ENCODE measurements at regions not wholly inside any gene's neighbourhood (a gene's known extent, or its start where the extent isn't known, plus 50 kb on each side); places are given as distances from the start of the nearest gene placed in this dataset.

DNA sequence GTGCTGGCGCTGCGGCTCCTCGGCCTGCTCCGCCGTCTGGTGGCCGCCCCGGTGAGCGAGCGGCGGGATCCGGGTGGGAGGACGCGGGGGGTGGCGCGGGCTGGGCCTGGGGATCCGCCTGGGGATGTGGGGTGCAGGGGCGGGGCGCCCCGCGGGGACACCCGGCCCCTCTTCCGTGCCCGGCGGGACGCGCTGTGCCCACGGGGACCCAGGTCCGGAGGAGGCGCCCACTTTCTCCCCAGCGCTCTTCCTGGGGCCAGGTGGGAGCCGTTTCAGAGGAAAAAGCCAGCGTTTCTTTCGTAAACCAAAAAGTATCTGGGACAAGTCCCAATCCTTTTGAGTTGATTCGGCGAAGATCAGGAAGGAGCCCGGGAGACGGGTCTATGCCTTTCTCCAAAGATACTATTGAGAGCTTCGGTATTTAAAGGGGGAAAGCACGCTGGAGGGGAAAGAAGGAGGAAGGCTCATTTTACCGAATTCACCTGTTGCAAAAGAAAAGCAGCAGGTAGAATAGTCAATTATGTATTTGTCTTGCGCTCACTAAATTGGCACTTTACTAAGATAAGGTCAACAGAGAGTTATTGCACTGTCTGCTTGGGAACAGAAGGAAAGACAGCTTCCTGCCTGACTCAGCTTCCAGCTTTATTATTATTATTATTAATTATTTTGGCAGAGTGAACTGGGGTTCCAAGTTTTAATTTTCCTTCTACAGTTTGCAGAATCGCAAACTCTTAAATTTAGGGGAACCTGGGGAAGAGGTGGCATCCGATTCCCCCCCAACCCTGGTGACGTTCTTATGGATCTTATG is 81.5 kb upstream of the CD99 start:
- Histone ChIP-seq H3K4me3 (peak overlapping the region; percentile 61 to 85 (median 78)), H3K27ac (peak overlapping the region; percentile 73 to 95 (median 88))

DNA sequence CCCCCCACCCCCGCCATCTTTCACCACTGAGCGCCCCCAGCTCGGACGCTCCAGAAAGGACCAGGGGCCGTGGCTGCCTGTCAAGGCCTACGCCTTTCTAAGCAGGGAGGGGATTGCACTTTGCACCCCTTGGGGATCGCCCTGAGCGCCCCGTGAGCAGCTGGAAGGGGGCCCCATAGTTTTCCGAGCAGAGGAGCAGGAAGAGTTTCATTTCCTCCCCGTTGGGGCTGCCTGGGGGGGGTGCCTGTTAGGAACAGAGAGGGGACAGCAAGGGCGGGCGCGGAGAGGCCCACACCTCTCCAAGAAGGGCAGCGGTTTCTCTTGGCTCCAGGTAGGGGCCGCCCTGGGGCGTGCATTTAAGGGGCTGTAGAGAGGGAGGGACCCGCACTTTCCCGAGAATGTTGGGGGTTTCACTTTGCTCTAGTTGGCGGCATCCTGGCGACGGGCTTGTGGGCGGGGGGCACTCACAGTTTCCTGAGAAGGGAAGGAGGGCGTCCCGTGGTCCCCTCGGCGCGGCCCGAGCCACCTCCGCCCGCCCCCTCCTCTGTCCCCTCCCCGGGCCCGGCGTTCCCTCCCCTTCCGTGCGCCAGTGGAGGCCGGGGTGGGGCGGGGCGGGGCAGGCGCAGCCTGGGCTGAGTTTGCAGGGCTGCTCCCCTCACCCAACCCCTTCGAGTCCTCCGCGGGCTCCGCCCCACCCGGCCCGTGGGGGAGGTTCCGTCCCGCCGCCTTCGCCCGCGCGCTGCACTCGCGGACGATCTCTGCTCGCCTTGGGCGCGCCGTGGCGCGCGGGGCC is 82.3 kb upstream of the CD99 start:
- H3K4me3 ChIP-seq = peak overlapping the region; percentile 61 to 85 (median 78)
- peak overlapping the region; percentile 73 to 95 (median 88) for H3K27ac ChIP-seq

DNA sequence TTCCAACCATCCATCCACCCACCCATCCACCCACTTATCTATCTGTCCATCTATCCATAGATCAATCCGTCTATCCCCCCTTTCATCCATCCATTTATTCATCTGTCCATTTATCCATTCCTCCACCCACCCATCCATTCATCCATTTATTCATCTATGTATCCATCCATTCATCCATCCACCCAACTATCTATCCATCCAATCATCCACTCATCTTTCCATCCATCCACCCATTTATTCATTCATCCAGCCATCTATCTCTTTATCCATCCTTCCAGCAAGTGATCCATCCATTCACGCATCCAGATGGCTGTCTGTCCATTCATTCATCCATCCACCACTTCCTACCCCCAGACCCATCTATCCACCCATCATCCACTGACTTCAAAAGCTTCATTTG is 84.0 kb upstream of the CD99 start:
- no peak overlapping the region for H3K27ac ChIP-seq
- H3K4me3 ChIP-seq = no peak overlapping the region

DNA sequence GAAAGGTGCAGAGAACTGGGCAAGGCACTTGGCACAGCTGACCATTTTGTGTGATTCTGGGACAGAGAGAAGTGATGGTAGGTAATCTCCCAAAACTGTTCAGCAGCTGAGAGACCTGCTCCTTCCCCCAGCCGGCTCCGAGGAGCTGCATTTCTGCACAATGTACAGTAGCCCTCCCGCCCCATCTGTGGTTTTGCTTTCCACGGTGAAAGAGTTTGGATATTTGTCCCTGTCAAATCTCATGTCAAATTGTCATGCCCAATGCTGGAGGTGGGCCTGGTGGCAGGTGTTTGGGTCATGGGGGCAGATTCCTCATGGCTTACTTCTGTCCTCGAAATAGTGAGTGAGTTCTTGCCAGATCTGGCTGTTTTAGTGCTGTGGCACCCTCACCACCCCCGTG is 90.5 kb upstream of the CD99 start:
- H3K4me3 ChIP-seq = no peak overlapping the region
- H3K27ac ChIP-seq = no peak overlapping the region

DNA sequence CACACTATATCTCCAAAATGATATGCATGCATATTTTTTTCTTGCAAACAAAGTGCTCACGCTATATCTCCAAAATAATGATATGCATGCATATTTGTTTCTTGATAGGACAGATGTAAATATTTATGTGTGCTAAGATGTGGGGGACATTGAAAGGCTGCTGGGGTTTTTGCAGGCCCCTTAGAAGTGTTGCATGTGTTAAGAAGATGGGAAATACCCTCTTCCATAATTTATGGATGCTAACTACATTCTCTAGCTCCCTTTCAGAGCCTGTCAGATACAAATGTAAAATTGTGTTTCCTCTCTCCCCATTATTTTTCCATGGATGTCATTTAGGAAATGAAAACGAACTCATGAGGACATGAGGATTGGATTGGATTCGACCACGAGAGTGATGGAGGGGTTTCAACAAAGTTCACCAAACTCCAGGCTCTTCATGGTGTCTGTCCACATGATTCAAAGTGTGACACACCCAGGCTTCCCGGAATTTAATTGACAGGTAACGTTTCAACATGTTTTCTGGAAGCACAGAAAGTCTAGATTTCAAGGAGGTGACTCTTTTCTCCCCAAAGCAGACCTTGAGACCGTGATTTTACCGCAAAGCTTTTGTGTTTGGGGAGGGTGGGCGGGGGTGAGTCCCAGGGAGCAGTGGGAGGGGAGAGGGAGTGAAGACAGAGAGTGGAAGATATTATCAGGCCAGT is 94.4 kb upstream of the CD99 start:
- Histone ChIP-seq H3K27ac (peak overlapping the region in 2 of 21 experiments; percentile 16 to 52), H3K4me3 (no peak overlapping the region)

DNA sequence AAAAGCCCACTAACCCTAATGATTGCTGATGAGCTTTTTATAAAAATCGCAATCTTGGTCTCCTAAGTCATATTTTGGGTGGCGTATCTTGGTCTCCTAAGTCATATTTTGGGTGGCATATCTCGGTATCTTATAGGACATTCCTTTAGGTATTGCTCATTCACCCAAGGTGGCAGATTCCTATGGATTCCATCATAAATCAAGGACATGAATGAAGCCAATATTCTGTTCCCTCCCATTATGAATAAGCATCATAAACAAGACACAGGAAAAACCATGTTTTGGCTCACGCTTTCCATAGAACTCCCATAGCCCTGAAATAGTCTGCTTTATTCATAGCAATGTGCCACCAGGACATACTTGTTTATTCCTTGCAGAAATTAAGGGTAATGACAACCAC is 95.0 kb upstream of the CD99 start:
- H3K27ac ChIP-seq = peak overlapping the region in 1 of 21 experiments; percentile 16
- no peak overlapping the region for H3K4me3 ChIP-seq

DNA sequence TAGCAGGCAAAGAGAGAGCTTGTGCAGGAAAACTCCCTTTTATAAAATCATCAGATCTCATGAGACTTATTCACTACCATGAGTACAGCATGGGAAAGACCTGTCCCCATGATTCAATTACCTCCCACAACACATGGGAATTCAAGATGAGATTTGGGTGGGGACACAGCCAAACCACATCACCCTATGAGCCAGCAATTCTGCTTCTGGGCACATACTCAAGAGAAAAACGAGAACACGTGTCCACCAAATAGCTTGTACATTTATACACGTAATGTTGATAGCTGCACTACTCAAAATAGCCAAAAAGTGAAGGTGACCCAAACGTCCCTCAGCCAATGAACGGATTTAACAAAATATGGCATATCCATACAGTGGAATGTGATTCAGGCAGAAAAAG is 94.5 kb upstream of the DHRSX start:
- no peak overlapping the region for H3K27ac ChIP-seq

DNA sequence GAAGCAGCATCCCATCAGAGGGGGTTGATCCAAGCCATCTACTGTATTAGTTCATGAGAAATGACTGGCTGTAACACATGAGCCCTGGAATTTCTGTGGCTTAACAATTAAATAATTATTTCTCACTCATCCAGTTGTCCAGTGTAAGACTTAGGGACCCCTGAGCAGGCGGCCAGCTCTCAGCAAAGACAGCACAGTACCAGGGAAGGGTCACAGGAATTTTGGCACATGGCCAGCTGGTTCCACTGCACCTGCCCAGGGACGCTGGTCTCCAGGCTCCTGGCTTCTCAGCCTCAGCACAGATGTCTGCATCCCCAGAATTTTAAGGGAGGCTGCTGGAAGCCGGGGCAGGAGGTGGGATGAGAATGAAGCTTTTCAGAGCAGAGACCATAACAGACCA is 93.7 kb upstream of the DHRSX start:
- no peak overlapping the region for H3K27ac ChIP-seq
- H3K4me3 ChIP-seq = no peak overlapping the region

More for the DNA sequence above, 94.5 kb upstream of the DHRSX start:
- H3K4me3 ChIP-seq = no peak overlapping the region

DNA sequence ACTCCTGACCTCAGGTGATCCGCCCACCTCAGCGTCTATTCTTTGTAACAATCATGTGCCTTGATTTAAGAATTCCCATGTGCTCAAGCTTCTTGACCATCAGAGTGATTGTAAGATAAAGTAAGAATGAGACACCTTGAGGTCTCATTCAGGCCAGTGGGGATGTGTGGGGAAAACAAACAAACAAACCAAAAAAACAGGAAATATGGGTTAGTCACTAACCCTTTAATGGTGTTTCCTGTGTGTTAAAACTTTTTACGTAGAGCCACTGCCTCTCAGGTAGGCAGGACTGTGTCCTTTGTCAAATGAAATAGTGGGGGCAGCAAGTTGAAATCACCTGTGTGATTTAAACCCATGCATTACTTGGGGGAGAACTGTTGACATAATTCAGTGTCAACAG is 91.5 kb upstream of the DHRSX start:
- no peak overlapping the region for H3K27ac ChIP-seq
- H3K4me3 ChIP-seq = no peak overlapping the region

DNA sequence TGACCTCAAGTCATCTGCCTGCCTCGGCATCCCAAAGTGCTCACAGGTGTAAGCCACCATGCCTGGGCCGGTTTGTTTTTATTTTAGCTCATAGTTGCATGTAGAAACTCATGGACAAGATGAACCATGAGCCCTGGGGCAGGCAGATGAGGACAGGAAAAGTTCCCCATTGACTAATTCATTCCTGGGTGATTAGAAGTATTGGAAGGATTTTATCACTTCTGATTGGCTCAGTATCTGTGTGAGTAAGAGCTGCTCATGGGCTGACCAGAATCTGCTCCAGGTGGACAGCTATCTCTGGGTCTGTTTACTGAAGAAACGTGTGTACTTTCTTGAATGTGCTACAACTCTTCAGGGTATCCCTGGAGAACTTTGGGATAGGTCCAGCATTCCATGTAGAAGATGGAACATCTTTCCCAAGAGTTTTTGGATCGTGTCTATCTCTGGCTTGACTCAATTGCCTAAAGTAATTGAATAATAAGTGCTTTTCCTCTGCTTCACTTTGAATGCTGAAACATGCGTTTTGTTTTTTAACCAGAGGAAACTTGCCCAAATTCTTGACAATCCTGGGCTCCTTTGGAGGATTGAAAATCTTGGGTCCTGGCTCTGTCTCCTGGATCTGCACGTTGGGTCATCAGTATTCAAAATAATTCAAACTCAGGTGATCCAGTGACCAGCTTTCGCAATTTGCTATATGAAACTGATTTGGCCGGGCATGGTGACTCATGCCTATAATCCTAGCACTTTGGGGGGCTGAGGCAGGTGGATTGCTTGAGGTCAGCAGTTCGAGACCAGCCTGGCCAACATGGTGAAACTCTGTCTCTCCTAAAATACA is 88.6 kb upstream of the DHRSX start:
- Histone ChIP-seq H3K27ac (peak overlapping the region in 2 of 21 experiments; percentile 6 to 63), H3K4me3 (no peak overlapping the region)

DNA sequence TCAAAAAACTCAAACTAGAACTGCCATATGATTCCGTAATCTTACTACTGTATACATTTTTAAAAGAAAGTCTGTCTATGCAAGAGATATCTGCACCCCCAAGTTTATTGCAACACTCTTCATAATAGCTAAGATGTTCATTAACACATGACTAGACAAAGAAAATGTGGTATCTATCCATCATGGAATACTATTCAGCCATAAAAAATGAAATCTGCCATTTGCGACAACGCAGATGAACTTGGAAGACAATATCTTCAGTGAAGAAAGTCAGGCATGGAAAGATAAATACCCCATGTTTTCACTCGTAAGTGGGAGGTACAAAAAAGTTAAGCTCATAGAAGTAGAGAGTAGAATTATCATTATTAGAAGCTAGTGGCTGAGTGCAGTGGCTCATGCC is 87.3 kb upstream of the DHRSX start:
- Histone ChIP-seq H3K4me3 (no peak overlapping the region), H3K27ac (no peak overlapping the region)

DNA sequence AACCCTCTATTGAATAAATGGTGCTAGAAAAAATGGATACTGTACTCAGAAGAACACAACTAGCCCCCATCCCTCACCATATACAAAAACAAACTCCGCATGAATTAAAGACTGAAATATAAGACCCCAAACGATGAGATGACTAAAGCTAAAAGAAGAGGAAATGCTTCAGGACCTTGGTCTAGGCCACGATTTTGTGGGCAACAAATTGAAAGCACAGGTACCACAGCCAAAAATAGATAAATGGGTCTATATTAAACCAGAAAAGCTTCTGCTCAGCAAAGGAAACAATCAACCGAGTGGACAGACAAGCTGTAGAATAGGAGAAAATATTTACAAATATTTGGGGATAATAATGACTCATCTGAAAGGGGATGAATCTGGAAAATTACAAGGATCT is 86.4 kb upstream of the DHRSX start:
- Histone ChIP-seq H3K27ac (no peak overlapping the region), H3K4me3 (no peak overlapping the region)

DNA sequence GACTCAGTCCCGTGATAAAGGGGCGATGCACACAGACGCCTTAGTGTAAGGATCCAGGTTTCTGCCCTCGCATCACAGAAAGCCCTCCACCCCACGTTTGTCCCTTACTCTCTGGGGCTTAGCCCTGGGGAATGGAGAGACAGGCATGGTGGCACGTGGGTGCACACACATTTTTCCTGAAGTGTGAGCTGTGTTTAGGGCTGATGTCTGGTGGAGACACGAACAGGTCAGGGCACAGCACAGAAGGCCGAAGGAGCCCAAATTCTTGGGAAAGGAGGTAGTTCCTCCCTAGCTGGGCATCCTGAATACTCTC is 84.3 kb upstream of the DHRSX start:
- no peak overlapping the region for H3K27ac ChIP-seq

DNA sequence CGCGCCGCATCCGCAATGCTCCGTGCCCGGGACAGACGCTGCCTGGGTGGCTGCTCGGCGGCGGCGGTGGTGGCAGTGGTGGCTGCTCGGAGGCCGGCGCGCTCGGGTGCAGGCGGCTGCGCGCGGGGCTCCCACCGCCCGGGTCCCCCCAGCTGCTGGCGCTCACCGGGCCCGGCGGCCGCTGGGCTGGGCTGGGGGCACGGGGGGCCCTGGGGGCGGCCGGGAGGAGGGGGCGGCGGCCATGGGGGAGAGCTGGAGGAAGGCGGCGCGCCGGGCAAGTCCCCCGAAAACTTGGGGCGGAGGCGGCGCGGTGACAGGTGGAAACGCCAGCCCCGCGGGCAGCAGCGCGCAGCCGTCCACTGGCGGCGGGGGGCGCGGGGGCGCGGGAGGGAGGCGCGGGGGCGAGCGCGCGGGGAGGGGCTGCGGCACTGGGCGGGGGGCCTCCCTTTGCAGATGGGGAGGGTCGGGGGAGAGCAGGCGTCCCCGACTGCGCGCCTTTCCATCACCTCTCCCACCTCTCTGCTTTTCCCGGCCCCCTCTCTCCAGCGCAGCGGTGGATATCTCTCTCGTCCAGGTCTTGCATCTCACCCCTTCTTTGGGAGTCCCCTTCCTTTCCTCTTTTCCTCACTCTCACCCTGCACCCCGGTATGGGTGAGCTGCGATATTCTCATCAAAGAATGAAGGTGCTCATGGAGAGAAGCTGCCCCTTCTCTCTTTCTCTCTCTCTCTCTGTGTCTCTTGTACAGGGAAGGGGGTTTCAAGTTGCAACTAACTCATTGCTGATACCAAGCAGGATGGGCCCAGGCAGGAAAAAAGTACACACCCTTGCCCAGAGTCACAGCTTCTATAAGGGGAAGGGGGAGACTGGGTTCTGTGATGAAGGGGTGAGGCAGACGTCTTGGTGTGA is 83.7 kb upstream of the DHRSX start:
- Histone ChIP-seq H3K27ac (no peak overlapping the region), H3K4me3 (peak overlapping the region in 2 of 7 experiments; percentile 18 to 44)

More for the DNA sequence above, 84.3 kb upstream of the DHRSX start:
- H3K4me3 ChIP-seq = peak overlapping the region in 1 of 7 experiments; percentile 44

DNA sequence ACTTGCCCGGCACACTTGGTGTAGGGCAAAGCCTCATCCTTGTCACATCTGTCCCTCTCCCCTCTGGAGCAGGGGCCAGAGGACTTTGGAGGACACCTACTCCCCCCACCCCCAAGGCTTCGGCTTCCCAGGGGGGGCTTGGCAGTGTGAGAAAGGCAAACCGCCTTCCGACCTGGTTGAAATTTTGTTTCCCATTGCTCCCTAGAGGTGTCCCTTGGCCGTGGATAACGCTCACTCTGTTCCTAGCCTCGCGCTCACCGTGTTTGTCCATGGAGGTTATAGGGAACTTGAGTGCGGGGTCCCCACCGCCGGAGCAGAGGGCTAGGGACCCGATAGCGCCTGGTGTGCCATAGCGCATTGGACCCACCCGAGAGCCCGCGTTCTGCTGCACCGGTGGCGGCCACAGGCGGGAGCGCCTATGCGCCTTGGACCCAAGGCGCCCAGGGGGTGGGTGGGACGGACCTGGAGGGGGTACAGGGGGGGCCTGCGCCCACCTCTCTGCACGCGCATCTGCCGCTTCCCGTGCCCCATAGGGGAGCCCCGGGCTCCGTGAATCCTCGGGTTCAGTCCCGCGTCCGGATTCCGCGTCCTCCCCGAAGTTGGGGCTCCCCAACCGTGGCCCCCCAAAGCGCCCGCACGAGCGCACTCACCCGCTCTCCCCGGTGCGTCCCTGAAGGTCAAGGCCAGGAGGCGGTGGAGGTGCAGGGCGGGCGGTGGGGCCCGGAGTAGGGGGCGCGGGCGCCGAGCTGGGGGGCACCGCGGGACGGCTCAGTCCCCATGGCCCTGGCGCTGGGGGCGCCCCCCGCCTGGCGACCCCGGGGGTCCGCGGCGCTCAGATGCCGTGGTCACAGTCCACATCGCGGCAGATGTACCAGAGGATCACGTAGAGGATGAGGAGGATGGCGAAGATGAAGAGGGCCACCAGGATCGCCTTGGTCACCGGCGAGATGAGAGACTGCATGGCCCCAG is 82.7 kb upstream of the DHRSX start:
- Histone ChIP-seq H3K27ac (peak overlapping the region in 5 of 21 experiments; percentile 20 to 70 (median 50)), H3K4me3 (peak overlapping the region in 4 of 7 experiments; percentile 3 to 44 (median 24))

DNA sequence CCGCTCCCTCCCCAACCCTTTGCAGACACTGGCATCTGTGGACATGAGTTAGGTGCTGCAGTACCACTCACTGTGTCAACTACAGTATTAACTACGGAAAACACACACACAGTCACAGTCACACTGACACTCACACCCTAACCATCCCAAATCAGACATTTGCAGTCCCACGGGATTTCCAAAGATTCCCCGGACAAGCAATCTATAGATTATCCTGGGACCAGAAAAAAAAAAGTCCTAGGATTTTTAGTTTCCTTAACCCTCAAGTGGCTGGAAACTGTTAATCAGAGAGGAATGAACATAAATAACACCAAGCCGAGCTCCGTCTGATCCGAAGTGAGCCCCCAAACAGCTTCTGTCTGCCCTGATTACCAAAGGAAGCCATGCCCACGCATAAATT is 81.9 kb upstream of the DHRSX start:
- Histone ChIP-seq H3K27ac (peak overlapping the region in 2 of 21 experiments; percentile 20 to 70), H3K4me3 (peak overlapping the region in 2 of 7 experiments; percentile 29 to 44)

DNA sequence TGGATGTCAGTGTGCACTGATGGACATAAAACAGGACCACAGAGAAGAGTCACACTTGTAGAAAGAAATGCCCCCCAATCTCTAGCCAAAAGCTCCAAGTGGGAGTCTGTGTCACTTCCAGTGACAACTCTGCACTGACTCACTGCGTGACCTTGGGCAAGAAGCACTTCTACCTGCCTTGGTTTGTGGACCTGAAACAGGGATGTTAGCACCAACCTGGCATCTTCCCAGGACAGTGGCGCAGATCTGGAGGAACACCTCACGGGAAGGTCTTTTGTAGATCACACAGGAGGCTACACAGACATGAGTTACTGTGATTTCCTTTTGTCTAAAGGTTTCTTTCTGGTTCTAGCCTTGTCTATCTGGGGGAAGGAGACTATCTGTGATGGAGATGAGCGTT is 80.5 kb upstream of the DHRSX start:
- H3K4me3 ChIP-seq = no peak overlapping the region
- H3K27ac ChIP-seq = no peak overlapping the region

Data from skin epidermis (tissue), 12 donors.